Transverse colon (tissue), 4 donors: ENCODE measurements at regions not wholly inside any gene's neighbourhood (a gene's known extent, or its start where the extent isn't known, plus 50 kb on each side); places are given as distances from the start of the nearest gene placed in this dataset.
A peak's percentile ranks its signal among the peaks of the same experiment; 100 is the strongest.

Source experiments
- CTCF ChIP-seq, 5 experiments: fragments of 200-600 bp in 3 of 5; fragments of 450-650 bp in 2 of 5; sonication (generic) in 3 of 5; IDR thresholded peaks; 1 replicate in 2 of 5; 2 replicates in 3 of 5; pipeline ENCODE4 v1.5.1; 2016 to 2017; ENCODE audit warnings: antibody characterized with exemption in 5 of 5, inconsistent platforms in 3 of 5, mild to moderate bottlenecking in 2 of 5, moderate library complexity in 1 of 5
- EP300 ChIP-seq: sonication (generic); formaldehyde crosslinking; IDR thresholded peaks from one replicate; pipeline ENCODE4 v1.6.1; 2017; ENCODE audit warnings: antibody characterized with exemption, low read depth
- POLR2A ChIP-seq: fragments of 450-650 bp; IDR thresholded peaks from one replicate; pipeline ENCODE4 v1.6.1; 2016; ENCODE audit warnings: antibody characterized with exemption, mild to moderate bottlenecking, moderate library complexity
- POLR2AphosphoS5 ChIP-seq, 3 donors: sonication (generic); formaldehyde crosslinking; IDR thresholded peaks; one replicate each; pipeline ENCODE4 v1.6.1; 2016; ENCODE audit warnings: antibody characterized with exemption in 3 of 3

GRCh38 chr3:67706934-67707333 is 52.5 kb upstream of the SUCLG2 start:
- no peak for TF ChIP-seq CTCF (IDR thresholded peaks at IDR 0.05)
- TF ChIP-seq POLR2AphosphoS5 (IDR thresholded peaks at IDR 0.05) = peak in 2 of 3 donors; percentile 44 to 52
- no peak for TF ChIP-seq EP300
- TF ChIP-seq POLR2A = no peak
